SW 1271 (cell line): ENCODE measurements at regions not wholly inside any gene's neighbourhood (a gene's known extent, or its start where the extent isn't known, plus 50 kb on each side); places are given as distances from the start of the nearest gene placed in this dataset.

Experiments used
- DNase-seq, 2 experiments: peaks; one replicate each; lab custom pipeline; 2025; lab: John Stamatoyannopoulos, UW

DNA sequence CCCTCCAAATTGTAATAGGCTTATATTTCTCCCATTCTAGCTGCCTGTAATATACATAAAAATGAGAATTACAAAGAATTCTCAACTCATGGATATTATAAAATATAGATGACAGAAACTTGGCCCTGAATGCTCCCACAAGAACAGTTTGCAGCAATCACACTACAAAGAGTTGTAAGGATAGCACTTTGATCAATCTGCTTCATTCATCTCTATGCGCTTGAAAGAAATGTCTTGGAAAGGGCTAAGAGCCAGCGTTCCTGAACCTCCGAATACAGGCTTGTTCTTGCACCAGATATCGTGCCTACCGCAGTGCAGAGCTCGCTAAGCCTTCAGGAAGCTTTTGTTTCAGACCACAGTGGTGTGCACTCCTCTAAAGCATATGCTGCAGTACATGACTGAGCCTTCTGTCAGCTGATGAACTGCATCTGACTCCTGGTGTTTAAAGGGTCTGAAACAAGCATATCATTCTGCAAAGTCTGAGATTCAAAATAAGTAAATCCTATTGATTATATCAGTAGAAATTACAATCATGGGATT lies 417.6 kb upstream of the ZFP42 start:
- no peak for DNase-seq

DNA sequence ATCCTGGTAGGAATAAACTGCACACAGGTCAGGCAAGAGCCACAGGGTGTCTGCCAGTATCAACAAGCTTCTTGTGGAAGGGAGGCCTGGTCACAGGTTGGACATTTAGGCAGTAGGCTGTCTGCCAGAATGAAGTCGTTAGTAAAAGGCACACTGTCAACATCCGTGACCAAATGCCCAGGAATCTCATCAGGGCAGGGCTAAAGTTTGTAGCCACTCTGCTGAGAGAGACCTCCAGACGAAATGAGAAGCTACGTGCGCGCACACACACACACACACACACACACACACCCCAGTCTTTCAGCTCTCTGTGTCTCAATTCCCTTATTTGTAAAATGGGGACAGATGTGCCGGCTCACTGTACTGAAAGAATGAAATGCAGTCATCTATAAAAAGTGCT lies 408.7 kb upstream of the ZFP42 start:
- no peak for DNase-seq

DNA sequence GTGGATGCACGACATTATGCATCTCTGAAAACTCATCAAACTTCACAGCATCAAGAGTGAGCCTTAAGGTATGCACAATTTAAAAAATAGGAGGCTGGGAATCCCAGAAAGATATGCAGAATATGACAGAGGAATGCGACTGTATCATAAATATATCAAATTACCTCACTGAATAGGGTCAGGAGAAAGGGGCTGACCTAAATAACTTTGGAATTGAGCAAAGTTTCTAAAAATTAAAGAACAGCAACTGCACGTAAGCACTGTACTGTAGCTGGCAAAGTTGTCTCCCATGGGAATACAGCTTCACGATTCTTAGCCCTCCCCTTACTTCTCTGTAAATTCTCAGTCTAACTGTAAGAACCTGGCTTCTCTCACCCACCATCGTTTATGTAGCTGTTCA lies 397.4 kb upstream of the ZFP42 start:
- DNase-seq, result no peak

DNA sequence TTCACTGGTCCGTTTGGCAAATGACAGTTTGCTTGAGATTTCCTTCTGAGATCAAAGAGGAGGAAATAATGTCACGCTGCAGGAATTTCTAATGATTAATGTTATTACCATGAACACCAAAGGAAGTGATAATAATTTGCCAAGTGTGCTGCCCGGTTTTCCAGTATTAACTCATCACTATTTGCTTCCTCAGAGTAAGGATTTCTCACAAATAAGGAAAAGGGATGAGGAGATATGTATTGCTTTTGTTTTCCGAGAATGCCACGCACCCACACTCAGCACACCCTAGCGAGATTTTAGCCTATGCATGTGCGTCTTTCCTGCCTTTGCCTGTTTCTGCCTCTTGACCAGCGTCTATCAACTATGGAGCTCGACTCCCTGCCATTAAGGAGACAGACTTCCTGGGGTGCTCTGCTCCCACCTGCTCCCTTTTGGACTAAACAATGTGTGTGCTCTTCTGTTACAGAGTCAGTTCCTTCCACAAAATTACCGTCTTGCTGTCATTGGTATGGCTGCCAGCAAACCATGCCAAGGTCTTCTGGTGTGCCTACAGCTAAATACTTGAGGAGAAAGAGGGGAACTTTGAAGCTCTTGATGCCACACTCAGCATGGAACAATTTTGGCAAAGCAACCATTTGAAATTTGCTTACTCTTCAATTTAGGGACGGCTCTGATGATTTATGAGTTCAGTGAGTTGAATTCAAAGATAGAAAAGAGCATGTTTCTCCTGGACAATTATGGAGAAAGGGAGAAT lies 393.1 kb upstream of the ZFP42 start:
- no peak for DNase-seq

DNA sequence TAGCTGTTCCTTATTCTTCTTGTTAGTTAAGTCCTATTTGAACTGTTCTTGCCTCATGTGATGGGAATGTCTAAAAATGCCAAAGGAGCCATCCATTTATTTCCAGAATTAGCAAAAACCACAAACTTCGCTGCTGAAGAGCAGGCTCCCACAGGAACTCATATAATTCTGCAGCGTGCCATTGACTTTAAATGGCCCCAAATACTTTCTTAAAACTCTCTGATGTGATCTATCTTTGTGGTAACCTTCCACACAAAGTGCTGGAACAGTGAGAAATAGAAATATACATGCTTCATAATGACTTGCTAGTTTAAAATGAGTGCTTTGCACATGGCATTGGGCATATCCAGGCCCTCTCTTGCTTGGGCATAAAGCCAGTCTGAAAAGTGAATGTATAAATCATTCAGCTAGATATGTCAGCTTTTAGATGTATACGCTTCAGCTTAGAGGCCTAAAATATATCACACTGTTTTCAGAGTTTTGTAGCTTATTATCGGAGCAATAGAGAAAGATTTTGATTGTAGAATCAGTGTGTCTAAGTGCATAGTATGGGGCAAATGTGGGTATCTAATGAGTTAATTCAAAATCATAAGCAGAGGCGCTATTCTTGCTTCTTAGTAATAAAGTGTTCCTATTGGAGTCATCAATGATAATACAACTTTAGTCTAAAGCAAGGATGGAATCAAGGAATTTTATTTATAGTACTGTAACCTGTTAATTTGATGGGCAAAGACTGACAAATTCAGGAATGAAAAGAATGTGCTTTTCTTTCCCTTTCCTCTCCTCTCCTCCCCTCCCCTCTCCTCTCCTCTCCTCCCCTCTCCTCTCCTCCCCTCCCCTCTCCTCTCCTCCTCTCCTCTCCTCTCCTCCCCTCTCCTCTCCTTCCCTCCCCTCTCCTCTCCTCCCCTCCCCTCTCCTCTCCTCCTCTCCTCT lies 392.2 kb upstream of the ZFP42 start:
- DNase-seq, result no peak

DNA sequence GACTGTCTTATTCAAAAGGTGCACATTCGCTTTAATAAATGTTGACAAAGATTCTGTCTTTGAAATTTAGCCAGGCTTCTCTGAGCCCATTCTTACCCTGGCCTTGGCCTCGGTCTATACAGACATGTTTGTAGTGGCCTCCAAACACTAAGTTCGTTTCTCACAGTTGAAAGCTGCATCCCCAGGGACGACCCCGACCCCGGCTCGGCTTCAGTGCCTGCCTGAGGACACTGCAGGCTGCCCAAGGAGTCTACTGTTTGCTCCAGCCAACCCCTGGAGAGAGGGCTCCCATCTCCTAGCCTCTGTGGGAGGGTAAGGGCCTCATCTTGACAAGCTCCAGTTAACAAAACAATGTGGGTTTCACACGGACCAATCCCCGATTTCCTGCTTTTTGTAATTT lies 390.6 kb upstream of the ZFP42 start:
- DNase-seq, result no peak

DNA sequence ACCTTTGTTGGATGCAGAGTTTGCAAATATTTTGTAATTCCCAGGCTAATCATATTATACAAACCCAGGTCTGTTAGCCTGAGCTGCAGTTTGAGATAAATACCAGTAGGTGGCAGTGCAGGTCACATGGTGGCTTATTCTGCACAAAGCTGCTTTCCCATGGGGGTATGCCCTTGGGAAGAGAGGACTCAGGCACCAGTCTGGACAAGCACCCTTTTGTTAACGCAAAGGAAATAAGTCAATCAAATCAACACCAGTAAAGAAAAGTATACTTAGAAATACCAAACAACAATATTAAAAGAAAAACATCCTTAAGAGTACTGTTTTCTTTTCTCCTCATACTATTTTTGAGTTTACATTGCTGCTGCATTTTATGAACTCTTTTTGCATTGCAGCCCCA lies 389.0 kb upstream of the ZFP42 start:
- peak; percentile 4 to 20 for DNase-seq

DNA sequence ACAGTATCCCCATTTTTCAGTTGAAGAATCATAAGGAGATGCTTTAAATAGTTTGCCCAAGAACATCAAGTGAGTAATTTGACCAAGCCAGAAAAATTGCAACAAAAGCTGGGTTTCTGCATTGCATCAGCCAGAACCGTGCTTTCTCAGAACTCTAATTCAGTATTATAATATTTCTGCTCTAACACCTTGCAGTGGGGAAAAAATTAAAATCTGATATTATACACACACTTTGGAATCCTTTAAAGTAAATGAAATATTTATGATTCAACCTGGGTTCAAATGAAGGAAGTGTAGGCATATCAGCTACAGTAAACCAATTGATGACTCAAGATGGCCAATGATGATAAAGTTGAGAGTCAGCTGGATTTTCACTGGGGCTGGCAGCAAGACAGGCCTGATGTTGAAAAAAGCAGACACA lies 387.6 kb upstream of the ZFP42 start:
- DNase-seq, result no peak

DNA sequence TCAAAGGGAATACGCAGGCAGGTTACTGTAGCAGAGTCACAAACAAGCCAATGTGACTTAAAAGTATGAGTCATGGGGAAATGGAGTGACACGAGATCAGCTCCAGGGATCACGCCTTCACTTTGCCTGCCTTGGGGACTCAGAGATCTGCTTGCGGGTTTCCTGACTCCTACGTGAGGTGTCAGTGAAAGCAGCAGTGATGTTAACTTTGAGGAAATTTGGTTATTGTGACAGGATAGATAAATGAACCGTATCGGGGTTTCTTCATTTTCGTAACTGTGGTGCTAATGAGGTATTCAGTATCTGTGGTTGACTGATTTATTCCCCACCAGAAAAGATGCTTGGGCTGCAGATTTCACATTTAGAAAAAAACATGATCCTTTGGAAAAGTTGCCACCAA lies 383.3 kb upstream of the ZFP42 start:
- no peak for DNase-seq

DNA sequence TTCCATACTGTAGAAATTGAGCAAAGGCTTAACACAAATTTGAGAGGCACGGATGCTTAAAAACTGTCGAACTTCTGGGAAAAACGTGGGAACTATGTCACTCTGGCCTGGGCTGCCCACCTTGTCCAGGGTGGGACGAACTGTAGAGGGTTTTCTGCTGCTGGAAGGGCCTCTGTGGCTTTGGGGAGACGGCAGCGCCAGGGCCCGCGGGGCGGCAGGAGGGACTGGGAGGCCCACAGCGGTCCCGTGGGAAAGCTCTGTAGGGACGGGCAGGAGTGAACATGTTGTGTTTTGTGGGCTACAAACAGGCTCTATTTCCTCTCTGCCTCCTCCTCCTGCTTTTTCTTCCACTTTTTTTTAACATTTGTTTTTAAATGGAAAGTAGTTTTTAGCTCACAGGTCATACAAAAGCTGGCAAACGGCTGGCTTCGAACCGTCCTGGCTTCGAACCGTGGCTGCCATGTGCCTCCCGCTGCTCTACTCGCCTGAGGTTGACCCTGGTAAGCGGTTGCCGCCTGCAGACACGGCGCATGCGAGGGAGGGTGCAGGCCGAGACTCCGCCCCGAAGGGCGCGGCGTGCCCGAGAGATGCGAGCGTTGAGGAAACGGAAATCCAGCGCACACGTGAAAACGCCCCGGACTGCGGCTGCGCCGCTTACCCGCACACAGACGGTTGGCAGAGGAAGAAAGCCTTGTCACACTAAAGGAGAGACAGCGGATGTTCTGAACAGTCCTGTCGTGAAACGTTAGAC lies 382.3 kb upstream of the ZFP42 start:
- DNase-seq, result no peak

DNA sequence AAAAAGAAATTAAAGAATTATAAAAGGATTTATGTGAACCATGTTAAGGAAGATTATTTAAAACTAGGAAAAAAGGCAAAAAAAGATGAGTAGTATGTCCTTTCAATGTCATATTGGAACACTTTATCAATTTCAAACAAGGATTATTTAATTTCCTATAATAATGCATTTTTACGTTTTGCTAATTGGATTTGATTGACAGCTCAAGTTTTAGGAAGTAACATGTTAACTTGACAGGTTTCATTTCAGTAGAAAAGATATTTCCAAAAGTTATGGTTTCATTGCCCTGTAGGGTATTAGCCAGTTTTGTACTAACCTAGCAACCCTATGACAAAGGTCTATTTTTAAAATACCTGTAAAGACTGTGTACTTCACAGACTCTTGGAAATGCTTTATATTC lies 379.6 kb upstream of the ZFP42 start:
- no peak for DNase-seq

DNA sequence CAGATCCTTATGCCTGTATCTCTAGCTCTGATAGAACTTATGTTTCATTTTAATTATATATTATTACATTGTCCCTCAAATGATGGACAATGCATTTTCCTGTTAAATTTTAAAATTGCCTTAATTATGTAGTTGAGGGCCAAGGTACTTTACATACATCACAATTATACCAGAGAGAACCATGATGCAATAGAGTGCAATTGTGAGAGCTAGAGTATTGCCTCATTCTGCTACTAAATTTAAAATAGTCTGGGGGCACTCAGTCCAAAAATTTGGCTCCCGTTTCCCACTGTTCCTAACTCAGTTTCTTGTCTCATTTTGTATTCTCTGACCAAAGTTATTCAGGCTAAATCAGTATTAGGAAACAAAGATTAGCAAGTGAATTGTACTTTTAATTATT lies 378.5 kb upstream of the ZFP42 start:
- no peak for DNase-seq

DNA sequence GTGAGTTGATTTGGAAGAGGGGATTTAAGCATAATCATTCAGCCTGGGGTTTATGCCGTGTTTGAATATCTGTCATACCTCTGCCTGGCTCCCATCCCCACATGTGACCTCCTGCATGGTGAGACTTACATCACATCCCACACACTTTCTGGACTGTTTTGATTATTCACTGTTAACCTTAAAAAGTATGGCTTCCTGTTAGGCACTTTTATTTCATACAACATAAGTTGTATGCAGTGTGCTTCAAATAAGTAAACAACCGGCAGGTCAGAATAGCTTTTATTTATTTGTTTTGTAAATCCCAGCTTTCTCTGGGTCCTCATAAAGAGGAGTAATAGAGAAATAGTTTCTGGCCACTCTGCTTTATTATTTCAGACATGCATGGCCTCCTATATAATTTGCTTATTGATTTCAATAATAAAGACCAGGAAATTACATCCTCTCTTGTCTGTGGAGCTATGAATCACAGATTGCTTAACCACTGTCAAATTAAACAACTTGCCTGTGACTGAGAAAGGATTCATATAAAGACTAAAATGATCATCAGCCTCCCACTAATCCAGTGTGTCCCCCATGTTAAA lies 376.8 kb upstream of the ZFP42 start:
- no peak for DNase-seq

DNA sequence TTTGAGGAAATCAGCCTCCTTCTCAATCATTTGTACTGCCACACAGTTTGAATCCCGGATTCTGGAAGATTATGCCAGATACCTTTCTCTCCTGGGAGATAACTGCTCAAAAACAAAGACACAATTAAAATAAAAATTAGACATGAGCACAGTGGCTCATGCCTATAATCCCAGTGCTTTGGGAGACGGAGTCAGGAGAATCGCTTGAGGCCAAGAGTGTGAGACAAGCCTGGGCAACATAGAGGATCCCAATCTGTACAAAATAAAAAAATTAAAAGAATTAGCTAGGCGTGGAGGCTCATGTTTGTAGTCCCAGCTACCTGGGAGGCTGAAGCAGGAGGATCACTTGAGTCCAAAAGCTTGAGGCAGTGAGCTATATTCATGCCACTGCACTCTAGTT lies 376.3 kb upstream of the ZFP42 start:
- DNase-seq, result no peak

DNA sequence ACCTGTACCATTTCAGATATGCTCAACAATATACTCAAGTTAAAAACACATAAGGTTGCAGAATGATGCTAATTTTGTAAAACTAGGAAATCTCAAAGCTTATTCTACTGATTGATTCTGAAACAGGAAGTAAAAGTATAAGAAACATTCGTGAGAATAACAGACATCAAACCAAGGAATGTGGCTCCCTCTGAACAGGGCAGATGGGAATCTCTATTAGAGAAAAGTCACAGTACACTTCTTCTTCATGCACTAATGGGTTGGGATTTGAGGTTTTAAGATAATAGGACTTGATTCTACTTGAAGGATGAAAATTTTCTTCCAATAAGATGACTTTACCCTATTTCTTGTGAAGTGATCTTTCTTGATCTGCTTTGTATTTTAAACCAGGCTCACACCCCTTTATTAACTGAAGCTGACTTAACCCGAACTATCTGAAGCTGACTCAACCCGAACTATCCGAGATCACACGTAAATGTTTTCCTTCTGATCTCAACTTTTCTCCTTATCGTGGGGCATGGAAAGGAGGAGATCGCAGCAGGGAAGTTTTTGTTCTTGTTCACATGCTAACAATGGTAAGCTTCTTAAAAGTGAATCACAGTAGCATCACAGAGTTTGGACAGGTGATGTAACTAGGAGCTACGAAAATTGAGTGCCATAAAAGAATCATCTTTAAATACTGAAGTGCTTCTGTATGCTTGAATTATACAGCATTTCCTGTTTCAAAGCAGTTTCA lies 363.1 kb upstream of the ZFP42 start:
- DNase-seq, result no peak

DNA sequence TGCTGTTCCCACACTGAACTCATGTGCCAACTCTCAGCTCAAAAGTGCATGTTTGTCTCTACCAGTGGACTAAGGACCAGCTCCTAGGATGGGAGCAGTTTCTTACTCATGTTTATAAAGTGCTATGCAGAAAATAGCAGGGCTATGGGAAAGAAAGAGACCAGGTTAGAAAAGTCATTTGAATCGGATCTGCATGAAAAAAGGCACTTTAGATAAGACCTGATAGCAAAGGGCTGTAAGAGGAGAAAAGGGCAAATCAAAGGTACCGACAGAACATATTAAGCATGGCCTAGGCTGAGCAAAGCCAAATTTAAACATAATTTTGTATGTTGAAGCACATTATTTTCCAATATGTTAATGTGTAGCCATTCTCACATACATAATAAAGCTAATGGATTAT lies 362.3 kb upstream of the ZFP42 start:
- no peak for DNase-seq

DNA sequence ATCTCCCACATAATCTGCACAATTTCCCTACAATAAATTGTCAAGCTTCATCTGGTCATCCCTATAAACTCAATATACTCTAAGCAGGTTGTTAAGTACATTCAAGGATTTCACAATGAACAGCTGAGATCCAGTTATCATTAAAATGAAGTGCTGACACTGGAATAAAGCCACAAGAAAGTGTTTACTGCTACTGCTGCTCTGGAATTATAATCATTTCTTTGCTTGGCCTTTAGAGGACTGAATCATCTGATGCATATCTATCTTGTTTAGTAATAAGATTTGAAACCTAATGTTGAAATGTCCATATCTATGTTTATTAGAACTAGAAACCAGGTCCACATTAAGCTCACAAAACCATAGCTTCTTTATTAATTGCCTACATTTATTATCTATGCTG lies 338.6 kb upstream of the ZFP42 start:
- no peak for DNase-seq

DNA sequence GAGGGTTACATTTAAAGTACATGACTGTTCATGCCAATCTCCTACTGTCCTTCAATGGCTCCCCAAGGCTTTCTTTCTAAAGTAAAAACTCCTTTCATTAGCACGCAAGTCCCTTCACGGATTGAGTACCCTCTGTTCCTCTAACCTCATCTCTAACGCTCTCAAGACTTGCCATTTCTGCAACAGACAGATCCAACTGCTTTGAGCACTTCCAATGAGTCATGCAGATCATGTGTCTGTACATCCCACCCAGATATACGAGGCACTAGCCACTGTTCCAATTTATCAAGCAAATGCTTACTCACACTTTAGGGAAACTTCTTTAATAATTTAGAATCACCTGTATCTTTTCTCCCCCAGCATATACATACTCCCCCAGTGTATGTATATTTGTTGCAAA lies 332.5 kb upstream of the ZFP42 start:
- DNase-seq, result no peak

DNA sequence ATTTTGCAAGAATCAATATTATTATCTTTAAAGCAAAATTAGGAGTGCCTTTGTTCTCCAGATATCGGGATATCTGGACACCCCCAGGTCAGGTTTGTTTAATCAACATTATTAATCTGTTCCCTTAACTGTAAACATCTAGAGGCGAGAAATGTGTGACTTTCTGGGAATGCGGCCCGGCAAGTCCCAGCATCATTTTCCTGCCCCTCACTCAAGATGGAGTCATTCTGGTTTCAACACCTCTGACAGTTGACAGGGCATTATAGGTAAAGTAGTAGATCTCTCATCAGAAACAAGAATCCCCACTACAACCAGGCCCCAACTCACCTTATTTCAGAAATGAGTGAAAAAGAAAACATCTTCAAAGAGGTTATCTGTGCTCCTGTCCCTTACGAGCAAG lies 331.6 kb upstream of the ZFP42 start:
- no peak for DNase-seq

DNA sequence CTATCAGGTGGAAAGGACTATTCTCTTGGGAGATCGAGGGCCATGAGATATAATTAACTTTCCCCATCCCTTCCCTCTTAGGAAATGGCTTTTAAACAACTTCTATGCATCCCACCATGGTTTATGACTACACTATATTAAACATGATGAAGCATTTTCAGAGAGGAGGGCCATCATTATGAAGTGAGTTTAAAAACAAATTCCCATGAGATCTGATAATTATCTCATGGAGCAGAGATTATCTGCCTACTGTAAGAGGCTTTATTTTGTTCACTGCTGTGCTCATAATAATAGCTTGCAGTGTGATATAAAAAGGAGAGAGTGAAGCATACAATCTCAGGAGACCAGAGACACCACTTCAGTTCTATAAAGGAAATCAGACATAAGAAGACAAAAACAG lies 330.5 kb upstream of the ZFP42 start:
- no peak for DNase-seq

DNA sequence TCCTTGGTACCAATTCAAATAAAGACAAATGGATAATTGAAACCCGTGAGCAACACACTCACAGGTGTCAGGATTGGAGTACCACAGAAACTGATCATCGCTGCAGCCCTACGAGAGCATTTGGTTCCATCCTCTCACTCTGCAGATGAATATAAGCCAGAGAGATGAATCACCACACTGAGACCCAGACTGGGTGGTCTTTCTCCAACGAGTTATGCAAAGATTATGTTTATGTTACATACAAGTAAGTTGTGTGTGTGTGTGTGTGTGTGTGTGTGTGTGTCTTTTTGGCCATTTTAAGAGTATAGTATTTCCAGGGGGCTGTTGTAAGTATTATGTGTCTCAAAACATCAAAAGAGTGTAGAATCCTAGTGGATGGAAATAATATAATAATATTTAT lies 329.5 kb upstream of the ZFP42 start:
- DNase-seq, result no peak
